KMS-11 (cell line): ENCODE measurements at regions not wholly inside any gene's neighbourhood (a gene's known extent, or its start where the extent isn't known, plus 50 kb on each side); places are given as distances from the start of the nearest gene placed in this dataset.
A peak's percentile ranks its signal among the peaks of the same experiment; 100 is the strongest.

Source experiments
- H2AFZ ChIP-seq: fragments of 200-600 bp; sonication (generic); 2 replicates; pipeline ENCODE4 v1.6.1; 2016; ENCODE audit warnings: antibody characterized with exemption, mixed run types, low read depth
- H3K27ac ChIP-seq: fragments of 200-600 bp; sonication (generic); 2 replicates; pipeline ENCODE4 v1.6.1; 2016; ENCODE audit warnings: mild to moderate bottlenecking, mixed run types
- H3K27me3 ChIP-seq: fragments of 200-600 bp; sonication (generic); 2 replicates; pipeline ENCODE4 v1.6.1; 2017; ENCODE audit warnings: mild to moderate bottlenecking, low read depth, mixed run types, moderate library complexity; ENCODE audit not compliant: insufficient read depth
- H3K36me3 ChIP-seq: fragments of 200-600 bp; sonication (generic); 2 replicates; pipeline ENCODE4 v1.6.1; 2017; ENCODE audit warnings: mild to moderate bottlenecking, mixed run types; ENCODE audit not compliant: insufficient read depth
- H3K4me1 ChIP-seq: fragments of 200-600 bp; sonication (generic); 2 replicates; pipeline ENCODE4 v1.6.1; 2016; ENCODE audit warnings: mild to moderate bottlenecking, low read depth, mixed run types; ENCODE audit not compliant: poor library complexity, severe bottlenecking
- H3K4me2 ChIP-seq: fragments of 200-600 bp; sonication (generic); 2 replicates; pipeline ENCODE4 v1.7.0; 2016; ENCODE audit warnings: mild to moderate bottlenecking, mixed run types
- H3K4me3 ChIP-seq: fragments of 200-600 bp; sonication (generic); IDR thresholded peaks from 2 replicates; pipeline ENCODE4 v1.6.1; 2017; ENCODE audit warnings: low read depth, low read length, mixed read lengths; ENCODE audit not compliant: insufficient read depth
- H3K79me2 ChIP-seq: fragments of 200-600 bp; sonication (generic); 2 replicates; pipeline ENCODE4 v1.6.1; 2016; ENCODE audit warnings: low read depth, mixed run types; ENCODE audit not compliant: insufficient read depth
- H3K9ac ChIP-seq: fragments of 200-600 bp; sonication (generic); 2 replicates; pipeline ENCODE4 v1.6.1; 2016; ENCODE audit warnings: mild to moderate bottlenecking, mixed run types
- H4K20me1 ChIP-seq: fragments of 200-600 bp; sonication (generic); 2 replicates; pipeline ENCODE4 v1.6.1; 2016; ENCODE audit warnings: mild to moderate bottlenecking, mixed run types; ENCODE audit not compliant: insufficient read depth
- TF ChIP-seq, protein P1 (sequence below): fragments of 200-600 bp; sonication (generic); conservative IDR thresholded peaks from 2 replicates; pipeline ENCODE4 v1.6.1; 2017; ENCODE audit warnings: low read depth, mild to moderate bottlenecking, antibody characterized with exemption, low read length, moderate library complexity, mixed read lengths

DNA sequence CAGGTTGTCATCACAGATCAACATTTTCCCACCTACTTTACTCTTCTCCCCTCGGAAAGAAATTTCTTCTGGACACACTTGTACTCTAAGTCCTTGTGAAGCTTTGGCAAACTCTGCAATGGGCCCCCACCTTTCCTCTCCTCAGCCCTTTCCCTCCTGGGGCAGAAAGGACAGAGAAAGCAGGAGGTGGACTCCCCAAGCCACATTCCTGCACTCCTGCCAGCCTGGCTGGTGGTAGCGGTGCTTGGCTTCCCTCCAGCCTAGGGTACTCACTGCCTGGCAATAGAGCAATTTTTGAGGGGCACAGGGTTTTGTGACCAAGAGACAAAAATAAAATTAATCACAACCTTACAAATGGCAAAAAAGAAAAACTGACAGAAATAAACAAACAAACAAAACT lies 451.4 kb downstream of the ZSWIM6 start:
- Histone ChIP-seq H3K27ac (no peak overlapping the region), H2AFZ (no peak overlapping the region), H4K20me1 (no peaks in the 10 kb centered on the region), H3K27me3 (no peaks in the 10 kb centered on the region), H3K4me1 (peaks cover 9% of the 10 kb centered on the region), H3K36me3 (no peaks in the 10 kb centered on the region), H3K9ac (no peak overlapping the region), H3K4me3 (no peak overlapping the region), H3K79me2 (no peaks in the 10 kb centered on the region), H3K4me2 (no peak overlapping the region)
- TF ChIP-seq, protein P1, sequence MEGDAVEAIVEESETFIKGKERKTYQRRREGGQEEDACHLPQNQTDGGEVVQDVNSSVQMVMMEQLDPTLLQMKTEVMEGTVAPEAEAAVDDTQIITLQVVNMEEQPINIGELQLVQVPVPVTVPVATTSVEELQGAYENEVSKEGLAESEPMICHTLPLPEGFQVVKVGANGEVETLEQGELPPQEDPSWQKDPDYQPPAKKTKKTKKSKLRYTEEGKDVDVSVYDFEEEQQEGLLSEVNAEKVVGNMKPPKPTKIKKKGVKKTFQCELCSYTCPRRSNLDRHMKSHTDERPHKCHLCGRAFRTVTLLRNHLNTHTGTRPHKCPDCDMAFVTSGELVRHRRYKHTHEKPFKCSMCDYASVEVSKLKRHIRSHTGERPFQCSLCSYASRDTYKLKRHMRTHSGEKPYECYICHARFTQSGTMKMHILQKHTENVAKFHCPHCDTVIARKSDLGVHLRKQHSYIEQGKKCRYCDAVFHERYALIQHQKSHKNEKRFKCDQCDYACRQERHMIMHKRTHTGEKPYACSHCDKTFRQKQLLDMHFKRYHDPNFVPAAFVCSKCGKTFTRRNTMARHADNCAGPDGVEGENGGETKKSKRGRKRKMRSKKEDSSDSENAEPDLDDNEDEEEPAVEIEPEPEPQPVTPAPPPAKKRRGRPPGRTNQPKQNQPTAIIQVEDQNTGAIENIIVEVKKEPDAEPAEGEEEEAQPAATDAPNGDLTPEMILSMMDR: no peak

GRCh38 chr5:61784341-61784740 lies 452.3 kb downstream of the ZSWIM6 start:
- Histone ChIP-seq H3K4me3 (no peak overlapping the region), H4K20me1 (no peaks in the 10 kb centered on the region), H3K79me2 (no peaks in the 10 kb centered on the region), H3K4me1 (peaks cover 18% of the 10 kb centered on the region), H3K9ac (no peak overlapping the region), H3K27ac (no peak overlapping the region), H2AFZ (no peak overlapping the region), H3K27me3 (no peaks in the 10 kb centered on the region), H3K4me2 (no peak overlapping the region), H3K36me3 (no peaks in the 10 kb centered on the region)
- TF ChIP-seq, protein P1: no peak

DNA sequence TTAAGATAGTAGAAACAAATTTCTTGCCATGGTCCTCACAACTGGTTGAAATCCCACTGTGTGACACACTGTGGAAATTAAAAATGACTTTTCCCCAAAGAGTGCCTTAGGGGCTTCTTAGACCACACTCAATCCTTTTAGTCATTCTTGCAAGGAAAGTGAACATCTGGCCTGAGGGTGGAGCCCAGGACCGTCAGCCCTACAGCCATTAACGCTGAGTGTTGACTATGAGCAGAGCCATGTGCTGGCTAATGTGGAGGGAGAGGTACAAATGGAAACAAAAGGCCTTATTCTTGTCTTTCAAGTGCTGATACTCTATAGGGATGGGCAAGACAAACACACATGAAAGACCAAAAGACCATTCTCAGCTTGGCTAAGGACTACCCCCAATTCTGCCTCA lies 456.5 kb downstream of the ZSWIM6 start:
- H3K27me3 ChIP-seq: no peaks in the 10 kb centered on the region
- H3K36me3 ChIP-seq: no peaks in the 10 kb centered on the region
- no peak overlapping the region for H3K27ac ChIP-seq

DNA sequence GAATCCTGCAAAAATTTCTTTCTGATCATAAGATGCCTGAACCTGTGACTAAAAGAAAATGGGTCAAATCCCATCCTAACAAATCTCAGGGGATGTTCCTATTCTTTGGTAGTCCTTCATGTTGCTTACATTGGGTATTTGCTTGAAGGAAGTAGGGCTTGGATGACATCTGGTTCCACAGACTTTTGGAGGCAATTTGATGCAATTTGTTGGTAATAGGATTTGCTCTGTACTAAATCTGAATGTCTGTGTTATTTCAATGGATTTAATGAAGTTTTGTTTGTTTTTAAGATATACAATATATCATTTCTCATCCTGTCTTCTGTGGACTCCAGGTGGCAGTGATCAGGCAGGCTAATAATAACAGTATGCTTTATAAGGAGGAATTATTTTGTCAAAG lies 457.9 kb downstream of the ZSWIM6 start:
- peaks cover 67% of the 10 kb centered on the region for H3K4me1 ChIP-seq
- peak overlapping the region; percentile 81 for H3K27ac ChIP-seq
- no peaks in the 10 kb centered on the region for H3K79me2 ChIP-seq
- no peaks in the 10 kb centered on the region for H3K36me3 ChIP-seq
- TF ChIP-seq, protein P1: no peak
- no peaks in the 10 kb centered on the region for H3K27me3 ChIP-seq
- no peak overlapping the region; the same call in 1 of the 2 replicates for H3K9ac ChIP-seq
- H3K4me2 ChIP-seq: peak overlapping the region; percentile 93
- no peaks in the 10 kb centered on the region for H4K20me1 ChIP-seq
- H3K4me3 ChIP-seq: no peak overlapping the region
- peak overlapping the region; percentile 41; the same call in 1 of the 2 replicates for H2AFZ ChIP-seq

More for the DNA sequence above, 456.5 kb downstream of the ZSWIM6 start:
- H3K4me1 ChIP-seq: peaks cover 60% of the 10 kb centered on the region
- no peaks in the 10 kb centered on the region for H4K20me1 ChIP-seq
- H3K4me2 ChIP-seq: peak overlapping the region; percentile 93
- H2AFZ ChIP-seq: no peak overlapping the region
- TF ChIP-seq, protein P1: no peak
- H3K4me3 ChIP-seq: no peak overlapping the region
- no peaks in the 10 kb centered on the region for H3K79me2 ChIP-seq
- no peak overlapping the region for H3K9ac ChIP-seq
